GM18519 (cell line): ENCODE measurements at regions not wholly inside any gene's neighbourhood (a gene's known extent, or its start where the extent isn't known, plus 50 kb on each side); places are given as distances from the start of the nearest gene placed in this dataset.
"Not testable (repeated sequence)": the region's sequence is repeated elsewhere in the genome, so short reads cannot be mapped to it uniquely, and the experiment has no call there.

Experiments
- ATAC-seq: cut with Tn5 transposase; IDR thresholded peaks from one replicate; pipeline ENCODE4 v1.9.1; 2021; ENCODE audit warnings: mild to moderate bottlenecking, moderate library complexity; ENCODE audit not compliant: unreplicated experiment, low FRiP score

GRCh38 chr3:125645616-125646015 lies 50.3 kb upstream of the OSBPL11 start:
- no peak for ATAC-seq

GRCh38 chr3:125646581-125646980 lies 51.3 kb upstream of the OSBPL11 start:
- ATAC-seq: no peak

DNA sequence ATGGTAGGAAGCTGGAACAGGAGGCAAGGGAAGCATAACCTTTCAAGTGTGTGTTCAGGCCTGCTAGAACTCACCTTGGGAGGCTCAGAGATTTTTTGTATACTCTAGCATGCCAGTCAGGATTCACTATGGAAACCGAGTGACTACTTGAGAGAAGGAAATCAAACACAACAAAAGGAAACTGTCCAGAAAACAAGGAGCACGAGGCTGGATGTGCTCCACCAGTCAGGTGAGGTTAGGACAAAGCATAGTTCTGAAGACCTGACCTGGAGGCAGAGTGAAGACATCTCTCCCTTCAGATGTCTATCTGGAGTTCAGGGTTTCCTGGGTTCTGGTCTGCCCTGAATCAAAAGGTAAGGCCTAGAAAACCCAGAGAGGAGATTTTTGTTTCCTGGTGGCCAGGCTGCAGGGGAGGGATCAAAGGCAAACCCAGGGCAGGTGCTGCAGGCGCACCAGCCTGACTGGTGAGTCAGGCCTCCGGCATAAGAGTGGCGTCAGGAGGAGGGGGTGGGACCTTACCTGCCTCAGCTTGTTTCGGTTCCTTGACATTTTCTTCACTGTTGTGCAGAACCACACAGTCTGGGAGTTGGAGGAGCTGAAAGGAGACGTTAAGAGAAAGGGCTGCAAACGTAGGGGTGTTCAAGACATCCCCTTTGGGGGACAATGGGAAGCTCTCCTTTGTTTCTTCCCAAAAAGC lies 52.2 kb upstream of the OSBPL11 start:
- no peak for ATAC-seq

GRCh38 chr3:125651244-125651643 lies 55.9 kb upstream of the OSBPL11 start:
- no peak for ATAC-seq

DNA sequence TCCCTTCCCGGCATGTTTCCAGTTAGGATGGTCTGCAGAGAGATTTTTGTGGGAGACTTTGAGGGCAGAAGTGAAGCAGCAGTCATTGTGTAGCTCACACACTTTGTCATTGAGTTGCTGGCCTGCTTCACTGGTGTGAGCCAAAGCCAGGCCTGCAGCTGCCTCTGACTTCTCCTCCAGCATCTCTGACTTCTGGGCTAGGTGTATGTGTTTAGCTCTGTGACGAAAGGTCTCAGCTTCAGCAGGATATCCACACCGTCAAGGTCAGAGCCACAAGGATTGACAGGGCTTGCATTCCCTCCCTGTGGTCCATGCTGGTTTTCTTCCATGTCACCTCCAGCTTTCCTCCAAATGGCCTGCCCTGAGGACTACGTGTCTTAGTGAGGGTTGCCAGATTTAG lies 57.1 kb upstream of the OSBPL11 start:
- no peak for ATAC-seq

- no peak for ATAC-seq
These were observed 59.2 kb upstream of the OSBPL11 start for GRCh38 chr3:125654526-125654925.

DNA sequence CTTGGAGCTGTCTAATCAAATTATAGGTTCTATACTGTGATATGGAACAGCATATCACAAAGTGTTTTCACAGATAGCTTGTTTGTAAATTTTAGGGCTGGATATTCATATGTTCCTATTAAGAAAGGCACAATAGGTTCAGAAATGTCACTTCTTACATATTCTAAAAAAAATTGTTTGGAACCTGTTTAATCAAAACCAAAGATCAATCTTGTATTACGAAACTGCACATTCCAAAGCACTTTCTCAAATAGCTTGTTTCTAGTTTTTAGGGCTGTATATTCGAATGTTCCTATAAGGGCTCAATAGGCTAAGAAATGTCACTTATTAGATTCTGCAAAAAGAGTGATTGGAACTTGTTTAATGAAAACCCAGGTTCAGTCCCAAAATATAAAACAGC lies 67.4 kb upstream of the OSBPL11 start:
- ATAC-seq: no peak

- ATAC-seq: no peak
These were observed 75.1 kb upstream of the OSBPL11 start for GRCh38 chr3:125670352-125670751.

DNA sequence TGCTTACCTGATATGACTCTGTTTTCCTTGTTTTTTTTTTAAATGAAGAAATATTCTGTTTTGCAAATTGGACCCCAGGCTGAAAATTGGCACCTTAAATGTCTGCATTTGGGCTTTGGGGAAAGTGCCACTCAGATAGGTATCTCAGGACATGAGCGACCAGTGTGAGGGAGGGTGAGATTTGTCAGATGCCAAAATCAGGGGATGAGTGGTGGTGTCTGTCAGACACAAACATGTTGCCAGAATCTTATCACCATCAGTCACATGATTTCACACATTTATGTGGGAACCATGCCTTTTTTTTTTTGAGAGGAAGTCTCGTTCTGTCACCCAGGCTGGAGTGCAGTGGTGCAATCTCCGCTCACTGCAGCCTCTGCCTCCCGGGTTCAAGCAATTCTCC lies 75.6 kb upstream of the OSBPL11 start:
- ATAC-seq: no peak

DNA sequence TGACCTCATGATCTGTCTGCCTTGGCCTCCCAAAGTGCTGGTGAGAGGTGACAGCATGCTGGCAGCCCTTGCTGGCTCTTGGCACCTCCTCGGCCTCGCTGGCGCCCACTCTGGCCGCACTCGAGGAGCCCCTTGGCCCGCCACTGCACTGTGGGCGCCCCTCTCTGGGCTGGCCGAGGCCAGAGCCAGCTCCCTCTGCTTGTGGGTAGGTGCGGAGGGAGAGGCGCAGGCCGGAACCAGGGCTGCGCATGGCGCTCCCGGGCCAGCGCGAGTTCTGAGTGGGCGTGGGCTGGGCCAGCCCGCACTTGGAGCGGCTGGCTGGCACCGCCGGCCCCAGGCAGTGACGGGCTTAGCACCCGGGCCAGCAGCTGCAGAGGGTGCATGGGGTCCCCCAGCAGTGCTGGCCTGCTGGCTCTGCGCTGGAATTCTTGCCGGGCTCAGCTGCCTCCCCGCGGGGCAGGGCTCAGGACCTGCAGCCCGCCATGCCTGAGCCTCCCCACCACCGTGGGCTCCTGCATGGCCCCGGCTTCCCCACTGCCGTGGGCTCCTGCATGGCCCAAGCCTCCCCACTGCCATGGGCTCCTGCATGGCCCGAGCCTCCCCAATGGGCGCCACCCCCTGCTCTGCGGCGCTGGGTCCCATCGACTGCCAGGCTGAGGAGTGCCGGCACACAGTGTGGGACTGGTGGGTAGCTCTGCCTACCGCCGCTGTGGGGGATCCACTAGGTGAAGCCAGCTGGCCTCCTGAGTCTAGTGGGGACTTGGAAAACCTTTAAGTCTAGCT lies 76.4 kb upstream of the OSBPL11 start:
- no peak for ATAC-seq

- no peak for ATAC-seq
These were observed 80.5 kb upstream of the OSBPL11 start for GRCh38 chr3:125675791-125676190.

DNA sequence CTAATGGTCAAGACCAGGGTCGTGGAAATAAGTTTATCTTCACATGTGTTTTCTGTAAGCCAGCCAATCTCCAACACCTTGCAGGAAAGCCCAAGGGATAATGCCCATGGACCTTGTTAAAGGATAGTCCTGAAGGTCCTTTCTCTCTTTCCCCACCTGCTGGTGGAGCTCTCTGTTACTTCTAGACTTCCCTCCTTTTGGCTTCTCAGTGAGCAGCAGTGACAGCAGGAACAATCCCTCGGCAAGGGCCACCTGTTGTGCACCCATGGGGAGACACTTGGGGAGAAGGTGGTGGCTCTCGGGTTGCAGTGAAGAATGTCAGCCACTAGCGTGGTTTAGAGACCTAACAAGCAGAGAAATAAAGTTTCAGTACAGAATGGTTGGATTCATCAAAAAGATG lies 84.0 kb upstream of the OSBPL11 start:
- no peak for ATAC-seq

DNA sequence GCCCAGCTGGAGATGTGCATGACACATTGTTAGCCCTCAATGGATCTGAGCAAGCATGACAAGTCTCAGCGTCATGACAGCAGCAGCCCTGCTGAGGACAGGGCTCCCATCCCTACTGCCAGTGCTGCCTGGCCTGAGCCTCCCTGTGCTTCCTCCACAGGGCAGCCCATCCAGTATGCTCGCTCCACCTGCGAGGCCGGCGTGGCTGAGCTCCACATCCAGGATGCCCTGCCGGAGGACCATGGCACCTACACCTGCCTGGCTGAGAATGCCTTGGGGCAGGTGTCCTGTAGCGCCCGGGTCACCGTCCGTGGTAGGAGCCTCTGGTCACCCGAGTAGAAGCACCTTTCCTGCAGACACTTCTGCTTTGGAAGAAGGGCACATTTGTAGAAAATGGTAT lies 85.8 kb upstream of the OSBPL11 start:
- no peak for ATAC-seq

- not testable (repeated sequence) for ATAC-seq
These were observed 86.6 kb upstream of the OSBPL11 start for GRCh38 chr3:125681906-125682305.

DNA sequence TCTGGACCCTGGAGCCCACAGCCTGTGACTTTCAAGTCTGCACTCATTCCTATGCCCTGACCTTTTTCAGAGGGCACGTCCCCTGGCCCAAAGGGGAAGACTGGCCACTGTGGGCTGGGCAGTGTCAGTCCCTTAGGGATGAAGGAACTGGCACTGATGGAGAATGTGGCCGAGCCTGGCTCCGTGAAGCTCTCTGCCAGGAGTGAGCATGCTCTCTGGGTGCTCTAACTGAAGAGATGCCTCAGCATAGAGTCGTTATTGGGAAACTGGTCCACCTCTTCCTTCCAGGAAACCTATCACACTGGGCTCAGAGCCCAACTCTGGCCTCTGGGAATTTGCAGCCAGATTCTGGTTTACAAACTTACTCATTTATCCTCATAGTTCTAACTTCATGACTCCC lies 87.3 kb upstream of the OSBPL11 start:
- not testable (repeated sequence) for ATAC-seq

DNA sequence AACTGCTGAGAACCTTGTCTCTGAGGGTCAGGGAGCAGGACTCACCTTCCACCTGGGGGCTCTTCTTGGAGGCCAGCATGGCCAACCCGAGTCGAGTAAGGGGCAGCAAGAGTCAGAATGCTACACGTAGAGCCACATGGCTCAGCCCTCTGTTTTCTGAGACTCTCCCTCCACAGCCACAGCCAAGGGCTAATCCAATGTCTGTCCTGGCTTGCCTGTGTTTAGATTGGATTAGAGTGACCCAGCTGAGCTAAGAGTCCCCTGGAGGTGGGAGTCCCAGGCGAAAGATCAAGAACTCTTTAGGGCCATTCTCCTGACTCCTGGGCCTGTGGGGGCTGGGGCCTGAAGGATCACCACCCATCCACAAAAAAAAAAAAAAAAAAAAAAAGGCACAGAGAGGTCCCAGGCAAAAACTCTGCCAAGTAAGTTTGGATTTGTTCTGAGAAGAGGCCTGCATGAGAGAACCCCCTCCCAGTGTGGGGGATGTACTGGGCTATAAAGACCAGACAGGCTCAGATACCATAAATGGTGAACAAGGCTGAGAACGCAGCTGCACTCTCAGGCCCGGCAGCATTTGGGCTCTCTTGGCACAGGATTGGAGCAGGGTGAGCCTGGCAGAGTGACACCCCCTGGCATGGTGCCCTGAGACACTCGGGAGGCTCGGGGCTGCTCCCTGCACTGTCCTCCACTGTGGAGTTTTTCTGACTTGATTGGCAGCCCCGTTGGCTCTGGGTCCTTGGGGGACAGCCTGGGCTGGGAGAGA lies 88.0 kb upstream of the OSBPL11 start:
- no peak for ATAC-seq

- no peak for ATAC-seq
These were observed 88.9 kb upstream of the OSBPL11 start for GRCh38 chr3:125684199-125684598.

GRCh38 chr3:125685741-125686140 lies 90.4 kb upstream of the OSBPL11 start:
- ATAC-seq: not testable (repeated sequence)

DNA sequence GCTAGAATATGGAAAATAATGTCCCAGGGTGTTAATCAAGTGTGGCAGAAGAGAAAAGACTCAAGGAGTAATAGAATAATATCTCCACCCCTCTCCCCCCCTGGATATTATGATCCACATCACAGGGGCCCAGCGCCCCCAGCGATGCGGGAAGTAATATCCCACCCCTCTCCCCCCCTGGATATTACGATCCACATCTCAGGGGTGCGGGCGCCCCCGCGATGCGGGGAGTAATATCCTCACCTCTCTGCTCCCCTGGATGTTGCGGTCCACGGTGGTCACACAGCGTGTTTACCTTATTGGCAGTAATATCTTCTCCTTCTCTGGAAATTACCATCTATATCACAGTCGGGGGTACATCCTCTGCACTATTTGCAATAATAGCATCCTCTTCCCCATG lies 97.1 kb upstream of the OSBPL11 start:
- no peak for ATAC-seq

DNA sequence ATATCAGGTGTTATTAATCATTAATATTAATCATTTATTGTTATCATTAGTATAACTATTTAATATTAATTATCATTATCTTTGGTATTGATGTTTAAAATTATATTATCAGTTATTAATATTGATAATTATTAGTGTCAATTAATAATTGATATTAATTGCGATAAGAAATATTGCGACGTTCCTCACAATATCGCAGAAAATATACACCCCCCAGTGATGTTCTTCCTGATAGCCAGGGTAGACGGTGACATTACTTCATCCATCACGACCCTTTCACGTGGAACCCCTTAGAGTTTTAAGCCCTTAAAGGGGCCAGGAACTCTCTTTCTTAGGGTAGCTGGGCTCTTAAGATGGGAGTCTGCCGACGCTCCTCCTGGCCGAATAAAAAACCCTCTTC lies 98.6 kb upstream of the OSBPL11 start:
- ATAC-seq: no peak

- no peak for ATAC-seq
These were observed 99.5 kb upstream of the OSBPL11 start for GRCh38 chr3:125694761-125695294.
